ENCODE measurements at regions not wholly inside any gene's neighbourhood (a gene's known extent, or its start where the extent isn't known, plus 50 kb on each side); places are given as distances from the start of the nearest gene placed in this dataset.
"Not testable (repeated sequence)": the region's sequence is repeated elsewhere in the genome, so short reads cannot be mapped to it uniquely, and the experiment has no call there.

- Mint-ChIP-seq H3K27ac (no peak overlapping the region), H3K4me1 (no peaks in the 10 kb centered on the region), H3K27me3 (peaks cover 0 to 4% (median 3%) of the 10 kb centered on the region in 5 donors), H3K4me3 (no peak overlapping the region), H3K9me3 (peaks cover 0 to 4% (median 1%) of the 10 kb centered on the region in 9 donors), H3K36me3 (peaks cover 0 to 5% (median 4%) of the 10 kb centered on the region in 3 donors)
- DNase-seq (no peak), ATAC-seq (no peak)
- POLR2A ChIA-PET, result no interaction called here
Observed at GRCh38 chr2:236452238-236452637, 117.4 kb upstream of the ACKR3 start.

- Mint-ChIP-seq H3K4me1 (no peaks in the 10 kb centered on the region), H3K36me3 (peaks cover 3 to 9% (median 7%) of the 10 kb centered on the region in 3 donors), H3K27ac (peak overlapping the region in 1 of 10 donors; percentile 33), H3K27me3 (peaks cover 0 to 7% (median 2%) of the 10 kb centered on the region in 5 donors), H3K9me3 (peaks cover 0 to 11% (median 5%) of the 10 kb centered on the region in 9 donors), H3K4me3 (no peak overlapping the region)
- DNase-seq (no peak), ATAC-seq (no peak)
- POLR2A ChIA-PET, result no interaction called here
Observed at GRCh38 chr2:236454076-236454475, 115.5 kb upstream of the ACKR3 start.

- ATAC-seq (no peak), DNase-seq (no peak)
- no peak overlapping the region for H3K4me3 Mint-ChIP-seq
- H3K4me1 Mint-ChIP-seq, result no peaks in the 10 kb centered on the region
- peaks cover 3 to 28% (median 9%) of the 10 kb centered on the region in 3 donors for H3K36me3 Mint-ChIP-seq
- peaks cover 0 to 4% (median 0%) of the 10 kb centered on the region in 5 donors for H3K27me3 Mint-ChIP-seq
- POLR2A ChIA-PET, result no interaction called here
- H3K27ac Mint-ChIP-seq, result no peak overlapping the region
- peaks cover 0 to 21% (median 5%) of the 10 kb centered on the region in 9 donors for H3K9me3 Mint-ChIP-seq
Observed at GRCh38 chr2:236459393-236459792, 110.2 kb upstream of the ACKR3 start.

GRCh38 chr2:236464140-236464539 lies 105.5 kb upstream of the ACKR3 start:
- peaks cover 0 to 4% (median 0%) of the 10 kb centered on the region in 5 donors for H3K27me3 Mint-ChIP-seq
- DNase-seq (no peak), ATAC-seq (no peak)
- no peak overlapping the region for H3K4me3 Mint-ChIP-seq
- H3K9me3 Mint-ChIP-seq, result peaks cover 3 to 49% (median 23%) of the 10 kb centered on the region in 9 donors
- POLR2A ChIA-PET, result no interaction called here
- H3K36me3 Mint-ChIP-seq, result peaks cover 10 to 41% (median 28%) of the 10 kb centered on the region in 3 donors
- no peaks in the 10 kb centered on the region for H3K4me1 Mint-ChIP-seq
- H3K27ac Mint-ChIP-seq, result no peak overlapping the region

- Mint-ChIP-seq H3K4me3 (no peak overlapping the region), H3K27ac (no peak overlapping the region), H3K36me3 (peaks cover 0 to 9% (median 6%) of the 10 kb centered on the region in 3 donors), H3K27me3 (peaks cover 0 to 10% (median 6%) of the 10 kb centered on the region in 5 donors), H3K9me3 (peaks cover 0 to 18% (median 7%) of the 10 kb centered on the region in 9 donors), H3K4me1 (peaks cover 0 to 1% (median 0%) of the 10 kb centered on the region in 4 donors)
- no peak for ATAC-seq
- no peak for DNase-seq
- POLR2A ChIA-PET, result no interaction called here
Observed at GRCh38 chr2:236472720-236473495, 96.7 kb upstream of the ACKR3 start.

GRCh38 chr2:236473691-236474090 lies 95.9 kb upstream of the ACKR3 start:
- POLR2A ChIA-PET, result no interaction called here
- Mint-ChIP-seq H3K36me3 (peaks cover 0 to 10% (median 6%) of the 10 kb centered on the region in 3 donors), H3K4me3 (no peak overlapping the region), H3K27me3 (peaks cover 0 to 10% (median 6%) of the 10 kb centered on the region in 5 donors), H3K9me3 (peaks cover 0 to 20% (median 9%) of the 10 kb centered on the region in 9 donors), H3K27ac (no peak overlapping the region), H3K4me1 (peaks cover 0 to 1% (median 0%) of the 10 kb centered on the region in 4 donors)
- ATAC-seq, result no peak
- no peak for DNase-seq

GRCh38 chr2:236479814-236480213 lies 89.8 kb upstream of the ACKR3 start:
- Mint-ChIP-seq H3K36me3 (peaks cover 3 to 36% (median 28%) of the 10 kb centered on the region in 3 donors), H3K27ac (no peak overlapping the region), H3K9me3 (peaks cover 19 to 44% (median 29%) of the 10 kb centered on the region in 9 donors), H3K27me3 (peaks cover 0 to 16% (median 6%) of the 10 kb centered on the region in 5 donors), H3K4me3 (no peak overlapping the region), H3K4me1 (peaks cover 0 to 1% (median 0%) of the 10 kb centered on the region in 4 donors)
- ATAC-seq (no peak), DNase-seq (no peak)
- POLR2A ChIA-PET, result no interaction called here

GRCh38 chr2:236483102-236483501 lies 86.5 kb upstream of the ACKR3 start:
- ATAC-seq, result no peak
- Mint-ChIP-seq H3K4me1 (peaks cover 0 to 3% (median 0%) of the 10 kb centered on the region in 4 donors), H3K27ac (no peak overlapping the region), H3K9me3 (peaks cover 12 to 32% (median 24%) of the 10 kb centered on the region in 9 donors), H3K27me3 (peaks cover 0 to 7% (median 3%) of the 10 kb centered on the region in 5 donors), H3K36me3 (peaks cover 15 to 32% (median 25%) of the 10 kb centered on the region in 3 donors), H3K4me3 (no peak overlapping the region)
- POLR2A ChIA-PET, result no interaction called here
- DNase-seq, result no peak

GRCh38 chr2:236485519-236485918 lies 84.1 kb upstream of the ACKR3 start:
- ATAC-seq (no peak), DNase-seq (no peak)
- Mint-ChIP-seq H3K9me3 (peaks cover 3 to 14% (median 10%) of the 10 kb centered on the region in 9 donors), H3K4me1 (peaks cover 0 to 3% (median 0%) of the 10 kb centered on the region in 4 donors), H3K36me3 (peaks cover 15 to 18% (median 16%) of the 10 kb centered on the region in 3 donors), H3K27ac (no peak overlapping the region), H3K27me3 (peaks cover 0 to 7% (median 2%) of the 10 kb centered on the region in 5 donors), H3K4me3 (no peak overlapping the region)
- POLR2A ChIA-PET, result no interaction called here

GRCh38 chr2:236489083-236489482 lies 80.5 kb upstream of the ACKR3 start:
- ATAC-seq, H3K27ac Mint-ChIP-seq, POLR2A ChIA-PET, H3K27me3 Mint-ChIP-seq, DNase-seq, H3K4me3 Mint-ChIP-seq, H3K4me1 Mint-ChIP-seq: not testable (repeated sequence)
- Mint-ChIP-seq H3K36me3 (peaks cover 16 to 20% (median 19%) of the 10 kb centered on the region in 3 donors), H3K9me3 (peaks cover 0 to 12% (median 4%) of the 10 kb centered on the region in 9 donors)

- no peak for ATAC-seq
- peaks cover 0 to 3% (median 0%) of the 10 kb centered on the region in 4 donors for H3K4me1 Mint-ChIP-seq
- DNase-seq, result no peak
- no peak overlapping the region for H3K27ac Mint-ChIP-seq
- H3K9me3 Mint-ChIP-seq, result peaks cover 0 to 12% (median 4%) of the 10 kb centered on the region in 9 donors
- peaks cover 0 to 3% (median under 1%) of the 10 kb centered on the region in 5 donors for H3K27me3 Mint-ChIP-seq
- H3K4me3 Mint-ChIP-seq, result no peak overlapping the region
- H3K36me3 Mint-ChIP-seq, result peaks cover 17 to 22% (median 19%) of the 10 kb centered on the region in 3 donors
- POLR2A ChIA-PET, result no interaction called here
Observed at GRCh38 chr2:236489895-236490404, 79.7 kb upstream of the ACKR3 start.

GRCh38 chr2:236496340-236496739 lies 73.3 kb upstream of the ACKR3 start:
- Mint-ChIP-seq H3K9me3 (peaks cover 0 to 12% (median 4%) of the 10 kb centered on the region in 9 donors), H3K27ac (no peak overlapping the region), H3K27me3 (peaks cover 0 to 5% (median 0%) of the 10 kb centered on the region in 5 donors), H3K4me1 (peaks cover 0 to 2% (median 0%) of the 10 kb centered on the region in 4 donors), H3K36me3 (peaks cover 14 to 20% (median 16%) of the 10 kb centered on the region in 3 donors), H3K4me3 (no peak overlapping the region)
- ATAC-seq, result no peak
- DNase-seq, result no peak
- POLR2A ChIA-PET, result no interaction called here

GRCh38 chr2:236498369-236498768 lies 71.3 kb upstream of the ACKR3 start:
- Mint-ChIP-seq H3K27me3 (peaks cover 0 to 6% (median 3%) of the 10 kb centered on the region in 5 donors), H3K9me3 (peaks cover 0 to 4% (median 0%) of the 10 kb centered on the region in 9 donors), H3K4me1 (peaks cover 0 to 2% (median 0%) of the 10 kb centered on the region in 4 donors), H3K27ac (no peak overlapping the region), H3K36me3 (peaks cover 5 to 11% (median 11%) of the 10 kb centered on the region in 3 donors), H3K4me3 (no peak overlapping the region)
- POLR2A ChIA-PET, result no interaction called here
- no peak for DNase-seq
- ATAC-seq, result no peak
